WTC11 (cell line): ENCODE measurements at regions not wholly inside any gene's neighbourhood (a gene's known extent, or its start where the extent isn't known, plus 50 kb on each side); places are given as distances from the start of the nearest gene placed in this dataset.

ENCODE experiments used
- ATAC-seq: fragments of 200-7000 bp; cut with Tn5 transposase; 2 replicates; pipeline ENCODE4 v1.10.0; 2021; ENCODE audit warnings: mild to moderate bottlenecking, moderate library complexity
- CTCF ChIA-PET: fragments of 300-600 bp; sonication (Branson Sonifier 250); formaldehyde crosslinking; loops from one replicate; lab custom pipeline; 2021; ENCODE audit warnings: antibody characterized with exemption; lab: Charles Lee
- POLR2A ChIA-PET: fragments of 350-600 bp; sonication (Branson Sonifier 250); formaldehyde crosslinking; loops from one replicate; lab custom pipeline; 2021; ENCODE audit warnings: antibody characterized with exemption; lab: Charles Lee
- DNase-seq: peaks from one replicate; pipeline ENCODE4 v3.0.0; 2021; ENCODE audit warnings: low spot score
- H3K27ac Mint-ChIP-seq: 2 replicates; pipeline ENCODE4 v1.8.0; 2021; ENCODE audit warnings: mixed read lengths
- H3K27me3 Mint-ChIP-seq: 2 replicates; pipeline ENCODE4 v1.8.0; 2021; ENCODE audit warnings: low read depth, mild to moderate bottlenecking, moderate library complexity, mixed read lengths
- H3K36me3 Mint-ChIP-seq: 2 replicates; pipeline ENCODE4 v1.8.0; 2021; ENCODE audit warnings: mixed read lengths
- H3K4me1 Mint-ChIP-seq: 2 replicates; pipeline ENCODE4 v1.8.0; 2022; ENCODE audit warnings: mixed read lengths
- H3K4me3 Mint-ChIP-seq: 2 replicates; pipeline ENCODE4 v1.8.0; 2021; ENCODE audit warnings: mild to moderate bottlenecking, moderate library complexity, mixed read lengths
- H3K9me3 Mint-ChIP-seq: 2 replicates; pipeline ENCODE4 v1.8.0; 2021; ENCODE audit warnings: mixed read lengths
- ATF2 ChIP-seq: sonication (generic); formaldehyde crosslinking; IDR thresholded peaks from 2 replicates; pipeline ENCODE4 v1.8.1; 2022; ENCODE audit warnings: low read depth, missing genetic modification reagents, borderline replicate concordance
- ATF3 ChIP-seq: sonication (generic); formaldehyde crosslinking; conservative IDR thresholded peaks from 2 replicates; pipeline ENCODE4 v1.8.1; 2022; ENCODE audit warnings: mild to moderate bottlenecking, missing genetic modification reagents
- CDX4 ChIP-seq: fragments of 250-450 bp; sonication (Bioruptor Pico); IDR thresholded peaks from 2 replicates; pipeline ENCODE4 v1.9.0; 2021; ENCODE audit warnings: moderate library complexity, mild to moderate bottlenecking, inconsistent platforms, borderline replicate concordance
- CREM ChIP-seq: sonication (generic); formaldehyde crosslinking; IDR thresholded peaks from 2 replicates; pipeline ENCODE4 v1.8.1; 2022; ENCODE audit warnings: mild to moderate bottlenecking, missing genetic modification reagents, moderate library complexity
- JUN ChIP-seq: sonication (generic); formaldehyde crosslinking; IDR thresholded peaks from 2 replicates; pipeline ENCODE4 v1.8.0; 2023; ENCODE audit warnings: mild to moderate bottlenecking, missing genetic modification reagents
- RELA ChIP-seq: sonication (generic); formaldehyde crosslinking; IDR thresholded peaks from 2 replicates; pipeline ENCODE4 v1.8.1; 2022; ENCODE audit warnings: missing genetic modification reagents, mild to moderate bottlenecking, borderline replicate concordance
- SP1 ChIP-seq: sonication (generic); formaldehyde crosslinking; conservative IDR thresholded peaks from 2 replicates; pipeline ENCODE4 v1.8.1; 2022; ENCODE audit warnings: missing genetic modification reagents
- STAT6 ChIP-seq: sonication (generic); formaldehyde crosslinking; conservative IDR thresholded peaks from 2 replicates; pipeline ENCODE4 v1.8.1; 2023; ENCODE audit warnings: mild to moderate bottlenecking, low read depth, missing genetic modification reagents, moderate library complexity
- ZNF121 ChIP-seq: sonication (generic); formaldehyde crosslinking; IDR thresholded peaks from 2 replicates; pipeline ENCODE4 v1.8.0; 2023; ENCODE audit warnings: missing genetic modification reagents
- ZNF396 ChIP-seq: fragments of 250-450 bp; sonication (Bioruptor Pico); IDR thresholded peaks from 2 replicates; pipeline ENCODE4 v1.8.0; 2021; ENCODE audit warnings: mild to moderate bottlenecking, moderate library complexity, borderline replicate concordance
- ZNF671 ChIP-seq: fragments of 250-450 bp; sonication (Bioruptor Pico); IDR thresholded peaks from 2 replicates; pipeline ENCODE4 v1.8.0; 2021; ENCODE audit warnings: mild to moderate bottlenecking
- TF ChIP-seq, protein P1 (sequence below): fragments of 250-450 bp; sonication (Bioruptor Pico); IDR thresholded peaks from 2 replicates; pipeline ENCODE4 v1.8.0; 2021; ENCODE audit warnings: mild to moderate bottlenecking
- TF ChIP-seq, protein P2 (sequence below): sonication (generic); formaldehyde crosslinking; IDR thresholded peaks from 2 replicates; pipeline ENCODE4 v1.8.0; 2022; ENCODE audit warnings: missing genetic modification reagents
- TF ChIP-seq, protein P3 (sequence below): sonication (generic); formaldehyde crosslinking; IDR thresholded peaks from 2 replicates; pipeline ENCODE4 v1.8.1; 2023; ENCODE audit warnings: mild to moderate bottlenecking, missing genetic modification reagents, moderate library complexity
- TF ChIP-seq, protein P4 (sequence below): fragments of 250-450 bp; sonication (Bioruptor Pico); IDR thresholded peaks from 2 replicates; pipeline ENCODE4 v2.1.2; 2022; ENCODE audit warnings: mild to moderate bottlenecking, moderate library complexity
- TF ChIP-seq, protein P5 (sequence below): sonication (generic); formaldehyde crosslinking; IDR thresholded peaks from 2 replicates; pipeline ENCODE4 v1.8.0; 2022; ENCODE audit warnings: mild to moderate bottlenecking, missing genetic modification reagents
- TF ChIP-seq, protein P6 (sequence below): sonication (generic); formaldehyde crosslinking; IDR thresholded peaks from 2 replicates; pipeline ENCODE4 v1.8.0; 2023; ENCODE audit warnings: missing genetic modification reagents

- Mint-ChIP-seq H3K27ac (no peak overlapping the region), H3K9me3 (no peaks in the 10 kb centered on the region), H3K36me3 (no peaks in the 10 kb centered on the region), H3K27me3 (no peaks in the 10 kb centered on the region), H3K4me3 (no peak overlapping the region), H3K4me1 (peaks cover 3% of the 10 kb centered on the region)
- no peak for DNase-seq
- CTCF ChIA-PET: no interaction called here
- POLR2A ChIA-PET: no interaction called here
- TF ChIP-seq, protein P1, sequence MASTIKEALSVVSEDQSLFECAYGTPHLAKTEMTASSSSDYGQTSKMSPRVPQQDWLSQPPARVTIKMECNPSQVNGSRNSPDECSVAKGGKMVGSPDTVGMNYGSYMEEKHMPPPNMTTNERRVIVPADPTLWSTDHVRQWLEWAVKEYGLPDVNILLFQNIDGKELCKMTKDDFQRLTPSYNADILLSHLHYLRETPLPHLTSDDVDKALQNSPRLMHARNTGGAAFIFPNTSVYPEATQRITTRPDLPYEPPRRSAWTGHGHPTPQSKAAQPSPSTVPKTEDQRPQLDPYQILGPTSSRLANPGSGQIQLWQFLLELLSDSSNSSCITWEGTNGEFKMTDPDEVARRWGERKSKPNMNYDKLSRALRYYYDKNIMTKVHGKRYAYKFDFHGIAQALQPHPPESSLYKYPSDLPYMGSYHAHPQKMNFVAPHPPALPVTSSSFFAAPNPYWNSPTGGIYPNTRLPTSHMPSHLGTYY: no peak
- TF ChIP-seq, protein P2, sequence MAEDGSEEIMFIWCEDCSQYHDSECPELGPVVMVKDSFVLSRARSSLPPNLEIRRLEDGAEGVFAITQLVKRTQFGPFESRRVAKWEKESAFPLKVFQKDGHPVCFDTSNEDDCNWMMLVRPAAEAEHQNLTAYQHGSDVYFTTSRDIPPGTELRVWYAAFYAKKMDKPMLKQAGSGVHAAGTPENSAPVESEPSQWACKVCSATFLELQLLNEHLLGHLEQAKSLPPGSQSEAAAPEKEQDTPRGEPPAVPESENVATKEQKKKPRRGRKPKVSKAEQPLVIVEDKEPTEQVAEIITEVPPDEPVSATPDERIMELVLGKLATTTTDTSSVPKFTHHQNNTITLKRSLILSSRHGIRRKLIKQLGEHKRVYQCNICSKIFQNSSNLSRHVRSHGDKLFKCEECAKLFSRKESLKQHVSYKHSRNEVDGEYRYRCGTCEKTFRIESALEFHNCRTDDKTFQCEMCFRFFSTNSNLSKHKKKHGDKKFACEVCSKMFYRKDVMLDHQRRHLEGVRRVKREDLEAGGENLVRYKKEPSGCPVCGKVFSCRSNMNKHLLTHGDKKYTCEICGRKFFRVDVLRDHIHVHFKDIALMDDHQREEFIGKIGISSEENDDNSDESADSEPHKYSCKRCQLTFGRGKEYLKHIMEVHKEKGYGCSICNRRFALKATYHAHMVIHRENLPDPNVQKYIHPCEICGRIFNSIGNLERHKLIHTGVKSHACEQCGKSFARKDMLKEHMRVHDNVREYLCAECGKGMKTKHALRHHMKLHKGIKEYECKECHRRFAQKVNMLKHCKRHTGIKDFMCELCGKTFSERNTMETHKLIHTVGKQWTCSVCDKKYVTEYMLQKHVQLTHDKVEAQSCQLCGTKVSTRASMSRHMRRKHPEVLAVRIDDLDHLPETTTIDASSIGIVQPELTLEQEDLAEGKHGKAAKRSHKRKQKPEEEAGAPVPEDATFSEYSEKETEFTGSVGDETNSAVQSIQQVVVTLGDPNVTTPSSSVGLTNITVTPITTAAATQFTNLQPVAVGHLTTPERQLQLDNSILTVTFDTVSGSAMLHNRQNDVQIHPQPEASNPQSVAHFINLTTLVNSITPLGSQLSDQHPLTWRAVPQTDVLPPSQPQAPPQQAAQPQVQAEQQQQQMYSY: no peak
- TF ChIP-seq SP1 (CRISPR knock-in tag) (no peak), ZNF396 (no peak), STAT6 (no peak), ZNF121 (no peak), ATF2 (CRISPR knock-in tag) (no peak), CREM (CRISPR knock-in tag) (no peak), CDX4 (CRISPR knock-in tag) (no peak), ATF3 (CRISPR knock-in tag) (no peak), RELA (CRISPR knock-in tag) (no peak), JUN (no peak), ZNF671 (no peak)
- TF ChIP-seq, protein P3, sequence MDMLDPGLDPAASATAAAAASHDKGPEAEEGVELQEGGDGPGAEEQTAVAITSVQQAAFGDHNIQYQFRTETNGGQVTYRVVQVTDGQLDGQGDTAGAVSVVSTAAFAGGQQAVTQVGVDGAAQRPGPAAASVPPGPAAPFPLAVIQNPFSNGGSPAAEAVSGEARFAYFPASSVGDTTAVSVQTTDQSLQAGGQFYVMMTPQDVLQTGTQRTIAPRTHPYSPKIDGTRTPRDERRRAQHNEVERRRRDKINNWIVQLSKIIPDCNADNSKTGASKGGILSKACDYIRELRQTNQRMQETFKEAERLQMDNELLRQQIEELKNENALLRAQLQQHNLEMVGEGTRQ (CRISPR knock-in tag): no peak
- TF ChIP-seq, protein P4, sequence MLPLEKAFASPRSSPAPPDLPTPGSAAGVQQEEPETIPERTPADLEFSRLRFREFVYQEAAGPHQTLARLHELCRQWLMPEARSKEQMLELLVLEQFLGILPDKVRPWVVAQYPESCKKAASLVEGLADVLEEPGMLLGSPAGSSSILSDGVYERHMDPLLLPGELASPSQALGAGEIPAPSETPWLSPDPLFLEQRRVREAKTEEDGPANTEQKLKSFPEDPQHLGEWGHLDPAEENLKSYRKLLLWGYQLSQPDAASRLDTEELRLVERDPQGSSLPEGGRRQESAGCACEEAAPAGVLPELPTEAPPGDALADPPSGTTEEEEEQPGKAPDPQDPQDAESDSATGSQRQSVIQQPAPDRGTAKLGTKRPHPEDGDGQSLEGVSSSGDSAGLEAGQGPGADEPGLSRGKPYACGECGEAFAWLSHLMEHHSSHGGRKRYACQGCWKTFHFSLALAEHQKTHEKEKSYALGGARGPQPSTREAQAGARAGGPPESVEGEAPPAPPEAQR: no peak
- TF ChIP-seq, protein P5, sequence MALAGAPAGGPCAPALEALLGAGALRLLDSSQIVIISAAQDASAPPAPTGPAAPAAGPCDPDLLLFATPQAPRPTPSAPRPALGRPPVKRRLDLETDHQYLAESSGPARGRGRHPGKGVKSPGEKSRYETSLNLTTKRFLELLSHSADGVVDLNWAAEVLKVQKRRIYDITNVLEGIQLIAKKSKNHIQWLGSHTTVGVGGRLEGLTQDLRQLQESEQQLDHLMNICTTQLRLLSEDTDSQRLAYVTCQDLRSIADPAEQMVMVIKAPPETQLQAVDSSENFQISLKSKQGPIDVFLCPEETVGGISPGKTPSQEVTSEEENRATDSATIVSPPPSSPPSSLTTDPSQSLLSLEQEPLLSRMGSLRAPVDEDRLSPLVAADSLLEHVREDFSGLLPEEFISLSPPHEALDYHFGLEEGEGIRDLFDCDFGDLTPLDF (CRISPR knock-in tag): no peak
- TF ChIP-seq, protein P6, sequence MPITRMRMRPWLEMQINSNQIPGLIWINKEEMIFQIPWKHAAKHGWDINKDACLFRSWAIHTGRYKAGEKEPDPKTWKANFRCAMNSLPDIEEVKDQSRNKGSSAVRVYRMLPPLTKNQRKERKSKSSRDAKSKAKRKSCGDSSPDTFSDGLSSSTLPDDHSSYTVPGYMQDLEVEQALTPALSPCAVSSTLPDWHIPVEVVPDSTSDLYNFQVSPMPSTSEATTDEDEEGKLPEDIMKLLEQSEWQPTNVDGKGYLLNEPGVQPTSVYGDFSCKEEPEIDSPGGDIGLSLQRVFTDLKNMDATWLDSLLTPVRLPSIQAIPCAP (CRISPR knock-in tag): no peak
- TF ChIP-seq, all 79 proteins: peak for 0
- no peak for ATAC-seq
These were observed 374.1 kb upstream of the CITED2 start for GRCh38 chr6:139748353-139749146.
